Sciatic nerve (tissue), 2 donors: ENCODE measurements at regions not wholly inside any gene's neighbourhood (a gene's known extent, or its start where the extent isn't known, plus 50 kb on each side); places are given as distances from the start of the nearest gene placed in this dataset.
A peak's percentile ranks its signal among the peaks of the same experiment; 100 is the strongest.
"Not testable (repeated sequence)": the region's sequence is repeated elsewhere in the genome, so short reads cannot be mapped to it uniquely, and the experiment has no call there.

Experiments
- ATAC-seq: fragments of 200-7000 bp; cut with Tn5 transposase; one replicate; pipeline ENCODE4 v1.9.1; 2020; ENCODE audit warnings: mild to moderate bottlenecking, moderate library complexity
- DNase-seq: peaks from one replicate; pipeline ENCODE4 v3.0.0-alpha.2; 2020; ENCODE audit warnings: low spot score
- intact Hi-C: fragments of 100-400 bp; cut with DNase I; formaldehyde crosslinking; loops from one replicate; pipeline ENCODE4 v1.14.2; 2022
- donor health status: DM: no; HTN: no; CAD: no.
- donor health status: DM: no; HTN: no; CAD: no.

- intact Hi-C loops: loop anchor here (5.0 kb wide), 1 partner anchor 864 kb away; no protein-coding TSS in a partner anchor
- no peak for DNase-seq
- ATAC-seq: no peak
Measured at GRCh38 chr10:108966411-108966810, 956.9 kb downstream of the XPNPEP1 start.

GRCh38 chr10:108966005-108966404, 957.3 kb downstream of the XPNPEP1 start:
- no peak for ATAC-seq
- no peak for DNase-seq
- intact Hi-C loops: loop anchor here (5.0 kb wide), 1 partner anchor 864 kb away; no protein-coding TSS in a partner anchor

- DNase-seq: no peak
- intact Hi-C loops: no loop called here
- no peak for ATAC-seq
Measured at GRCh38 chr10:108962172-108962571, 961.1 kb downstream of the XPNPEP1 start.

GRCh38 chr10:108957681-108958080, 965.6 kb downstream of the XPNPEP1 start:
- no peak for DNase-seq
- peak; percentile 82 for ATAC-seq
- intact Hi-C loops: no loop called here

GRCh38 chr10:108956149-108956548, 967.2 kb downstream of the XPNPEP1 start:
- intact Hi-C loops: no loop called here
- no peak for DNase-seq
- ATAC-seq: no peak

- intact Hi-C loops, ATAC-seq, DNase-seq: not testable (repeated sequence)
Measured at GRCh38 chr10:108920029-108920428, 1003.3 kb downstream of the XPNPEP1 start.

- intact Hi-C loops: no loop called here
- DNase-seq (no peak), ATAC-seq (no peak)
Measured at GRCh38 chr10:108913300-108913699, 1010.0 kb downstream of the XPNPEP1 start.

GRCh38 chr10:108911814-108912541, 1011.3 kb downstream of the XPNPEP1 start:
- ATAC-seq (peak; percentile 97), DNase-seq (peak; percentile 74)
- intact Hi-C loops: no loop called here

- intact Hi-C loops: no loop called here
- DNase-seq (no peak), ATAC-seq (no peak)
Measured at GRCh38 chr10:108908096-108908495, 1015.2 kb downstream of the XPNPEP1 start.

- intact Hi-C loops: no loop called here
- DNase-seq: no peak
- no peak for ATAC-seq
Measured at GRCh38 chr10:108905821-108906220, 1017.5 kb downstream of the XPNPEP1 start.

- ATAC-seq (no peak), DNase-seq (no peak)
- intact Hi-C loops: no loop called here
Measured at GRCh38 chr10:108905171-108905570, 1018.1 kb downstream of the XPNPEP1 start.

- no peak for DNase-seq
- ATAC-seq: peak; percentile 77
- intact Hi-C loops: no loop called here
Measured at GRCh38 chr10:108904163-108904838, 1019.0 kb downstream of the XPNPEP1 start.

GRCh38 chr10:108902619-108903285, 1020.6 kb downstream of the XPNPEP1 start:
- no peak for DNase-seq
- ATAC-seq: peak; percentile 42
- intact Hi-C loops: no loop called here

GRCh38 chr10:108901781-108902618, 1021.3 kb downstream of the XPNPEP1 start:
- DNase-seq (no peak), ATAC-seq (peak; percentile 63)
- intact Hi-C loops: no loop called here

- DNase-seq (no peak), ATAC-seq (no peak)
- intact Hi-C loops: no loop called here
Measured at GRCh38 chr10:108899670-108900069, 1023.6 kb downstream of the XPNPEP1 start.

- DNase-seq: no peak
- intact Hi-C loops: no loop called here
- no peak for ATAC-seq
Measured at GRCh38 chr10:108894402-108895301, 1028.7 kb downstream of the XPNPEP1 start.

GRCh38 chr10:108877095-108877561, 1046.2 kb downstream of the XPNPEP1 start:
- intact Hi-C loops: no loop called here
- ATAC-seq (no peak), DNase-seq (no peak)

- DNase-seq (no peak), ATAC-seq (no peak)
- intact Hi-C loops: no loop called here
Measured at GRCh38 chr10:108872854-108873253, 1050.5 kb downstream of the XPNPEP1 start.
